Fibroblast of skin of right quadriceps (primary cell): ENCODE measurements at regions not wholly inside any gene's neighbourhood (a gene's known extent, or its start where the extent isn't known, plus 50 kb on each side); places are given as distances from the start of the nearest gene placed in this dataset.
"Not testable (repeated sequence)": the region's sequence is repeated elsewhere in the genome, so short reads cannot be mapped to it uniquely, and the experiment has no call there.

Experiments used
- DNase-seq: peaks from one replicate; pipeline ENCODE4 v3.0.0-alpha.2; 2013

DNA sequence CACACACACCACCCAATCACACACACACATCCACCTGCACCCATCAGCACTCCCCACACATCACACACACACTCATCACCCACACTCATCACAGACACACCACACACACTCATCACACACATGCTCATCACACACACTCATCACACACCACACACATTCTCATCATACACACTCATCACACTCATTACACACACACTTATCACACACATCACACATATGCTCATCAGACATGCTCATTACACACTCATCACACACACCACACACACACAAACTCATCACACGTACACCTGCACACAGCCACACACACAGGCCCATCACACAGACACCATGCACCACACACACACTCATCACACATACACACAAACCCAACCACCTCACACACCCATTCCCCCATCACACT lies 107.5 kb upstream of the C14orf180 start:
- no peak for DNase-seq

DNA sequence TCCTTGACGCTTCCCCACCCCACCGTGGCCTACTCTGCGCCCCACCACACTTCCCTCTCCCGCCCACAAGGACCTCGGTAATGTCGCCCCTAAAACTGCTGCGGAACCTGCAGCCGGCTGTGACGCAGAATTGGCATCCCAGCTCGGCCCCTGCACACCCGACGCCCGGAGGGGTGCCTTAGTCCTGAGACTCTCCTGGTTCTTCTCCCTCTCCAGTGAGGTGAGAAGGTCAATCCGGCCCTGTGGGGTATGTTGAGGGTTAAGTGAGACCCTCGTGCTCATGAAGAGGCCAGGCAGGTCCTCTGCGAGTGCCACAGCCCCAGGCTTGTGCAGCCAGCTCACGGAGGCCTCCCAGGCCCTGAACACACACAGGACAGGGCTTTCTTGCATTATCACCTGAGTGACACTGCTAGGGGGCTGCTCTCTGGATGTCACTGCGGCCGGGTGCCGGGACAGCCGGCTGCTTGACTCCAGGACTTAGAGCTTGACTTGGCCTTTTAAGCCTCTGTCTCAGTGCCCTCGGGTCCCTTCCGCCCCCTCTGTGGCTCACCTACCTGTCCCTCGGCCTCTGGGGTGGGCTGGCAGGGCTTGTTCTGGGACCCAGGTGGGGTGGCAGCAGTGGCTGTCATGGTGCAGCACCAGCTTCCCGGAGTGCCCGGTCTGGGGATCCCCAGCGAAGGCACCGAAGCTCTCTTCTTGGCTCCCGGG lies 106.9 kb upstream of the C14orf180 start:
- DNase-seq = no peak

DNA sequence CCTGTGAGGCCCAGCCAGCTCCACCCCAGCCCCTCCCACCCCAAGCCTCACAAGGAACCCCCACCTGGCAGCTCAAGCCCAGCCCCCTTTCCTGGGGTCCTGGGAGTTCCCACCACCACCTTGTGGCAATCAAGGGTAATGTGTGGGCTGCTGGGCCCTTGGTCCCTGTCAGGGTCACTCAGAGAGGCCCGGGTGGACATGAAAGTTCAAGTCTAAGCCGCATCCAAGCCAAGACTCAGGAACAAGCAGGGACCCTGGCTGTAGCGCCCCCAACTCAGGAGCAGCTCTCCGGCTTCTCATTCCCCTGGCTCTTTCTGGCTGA lies 106.4 kb upstream of the C14orf180 start:
- DNase-seq = no peak

DNA sequence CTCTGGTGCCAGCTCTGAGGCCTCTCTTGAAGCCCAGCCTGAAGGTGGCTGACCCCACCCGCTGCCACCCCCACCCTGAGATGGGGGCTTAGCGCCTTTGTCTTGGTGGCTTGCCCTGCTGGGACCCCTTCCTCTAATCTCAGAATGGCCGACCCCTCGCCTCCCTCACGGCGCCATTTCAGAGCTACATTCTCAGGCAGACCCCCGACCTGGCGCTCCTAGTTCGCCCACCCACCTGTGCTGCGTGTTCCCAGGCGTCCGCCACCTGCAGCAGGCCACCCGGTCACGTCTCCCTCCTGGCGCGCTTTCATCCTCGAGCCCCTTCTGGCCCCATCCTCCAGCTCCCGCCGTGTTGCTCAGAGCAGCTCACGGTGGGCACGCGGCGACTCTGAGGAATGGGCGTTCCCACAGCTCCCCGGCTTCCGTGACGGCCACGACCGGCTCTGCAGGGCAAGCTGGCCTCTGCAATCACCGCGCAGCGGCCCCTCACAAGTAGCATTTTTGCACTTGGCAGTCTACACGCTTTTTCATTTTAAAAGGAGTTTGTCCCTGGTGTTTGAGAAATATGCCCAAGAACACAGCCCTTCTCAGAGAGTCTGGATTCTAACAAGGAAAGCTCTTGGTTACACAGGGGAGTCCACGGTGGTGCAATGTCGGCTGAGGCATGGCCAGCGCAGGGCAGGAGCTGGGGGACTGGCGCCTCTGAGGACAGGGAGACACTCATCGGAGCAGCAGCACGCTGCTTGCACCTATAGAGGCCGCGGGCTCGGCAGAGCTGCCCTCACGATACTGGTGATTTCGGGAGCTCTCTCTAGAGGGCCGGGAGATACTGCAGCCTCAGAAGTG lies 105.7 kb upstream of the C14orf180 start:
- no peak for DNase-seq

DNA sequence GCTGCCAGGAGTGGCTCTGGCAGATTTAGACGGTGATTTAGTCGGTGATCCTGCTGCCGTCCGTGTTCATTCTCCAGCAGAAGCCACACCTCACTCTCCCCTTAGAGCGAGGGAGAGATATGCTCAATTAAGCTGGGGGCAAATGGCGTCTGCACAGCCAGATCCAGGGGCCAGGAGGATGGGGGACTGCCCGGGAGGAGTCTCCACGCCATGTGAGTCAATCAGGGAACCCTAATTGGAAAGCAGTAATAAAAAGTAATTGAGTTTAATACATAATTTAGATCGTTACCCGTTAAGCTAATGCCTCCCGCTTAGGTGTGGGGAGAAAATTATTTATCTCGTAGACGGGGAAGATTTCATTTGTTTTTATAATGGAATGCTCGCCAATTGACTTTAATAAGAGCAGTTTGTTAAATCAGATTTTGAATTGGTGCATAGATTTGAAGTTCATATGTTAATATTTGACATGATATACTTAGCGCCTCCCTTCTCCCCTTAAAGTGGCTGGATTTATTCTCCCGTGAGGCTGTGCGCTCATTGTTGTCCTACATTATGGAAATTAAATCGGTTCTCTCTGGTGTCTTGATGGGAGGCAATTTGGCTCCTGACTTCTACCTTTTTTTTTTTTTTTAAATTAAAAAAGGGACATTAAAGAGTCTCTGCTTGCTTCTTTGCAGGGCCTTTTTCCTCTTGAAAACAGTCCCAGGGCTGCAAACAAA lies 104.9 kb upstream of the C14orf180 start:
- DNase-seq = no peak

DNA sequence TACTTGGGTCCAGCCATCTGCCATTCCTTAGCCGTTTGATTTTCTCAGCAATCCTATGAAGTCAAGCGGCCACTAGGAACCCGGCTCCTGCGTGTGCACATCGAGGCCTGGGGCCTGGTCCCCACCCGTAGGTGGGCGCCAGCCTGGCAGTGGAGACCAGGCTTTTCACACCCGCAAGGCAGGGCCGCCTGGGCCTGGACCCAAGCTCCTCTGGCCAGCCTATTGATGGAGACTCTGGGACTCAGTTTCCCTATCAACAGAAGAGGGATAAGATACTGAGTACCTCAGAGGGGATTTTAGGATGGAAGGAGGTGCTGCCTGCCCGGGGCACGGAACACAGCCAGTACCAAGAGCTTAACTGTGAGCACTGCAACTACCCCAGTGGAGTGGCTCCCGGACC lies 104.3 kb upstream of the C14orf180 start:
- no peak for DNase-seq

DNA sequence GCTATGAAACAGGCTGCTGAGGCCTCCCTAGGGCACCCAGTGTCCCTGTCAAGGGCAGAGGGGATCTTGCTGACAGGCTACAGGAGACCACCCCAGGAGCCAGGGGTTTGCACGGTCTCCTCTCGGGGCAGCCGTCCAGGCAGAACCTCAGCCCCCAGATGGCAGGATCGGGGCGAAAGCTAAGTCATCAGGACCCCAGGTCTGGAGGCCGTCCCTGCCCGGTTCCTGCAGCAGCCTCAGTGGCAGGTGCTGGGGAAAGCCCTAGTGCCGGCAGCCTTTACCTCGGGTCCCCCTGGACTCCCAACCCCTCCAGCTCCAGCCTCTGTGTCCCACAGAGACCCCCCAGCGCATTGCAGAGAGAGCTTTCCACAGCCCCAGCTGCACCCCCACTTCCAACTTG lies 103.8 kb upstream of the C14orf180 start:
- no peak for DNase-seq

DNA sequence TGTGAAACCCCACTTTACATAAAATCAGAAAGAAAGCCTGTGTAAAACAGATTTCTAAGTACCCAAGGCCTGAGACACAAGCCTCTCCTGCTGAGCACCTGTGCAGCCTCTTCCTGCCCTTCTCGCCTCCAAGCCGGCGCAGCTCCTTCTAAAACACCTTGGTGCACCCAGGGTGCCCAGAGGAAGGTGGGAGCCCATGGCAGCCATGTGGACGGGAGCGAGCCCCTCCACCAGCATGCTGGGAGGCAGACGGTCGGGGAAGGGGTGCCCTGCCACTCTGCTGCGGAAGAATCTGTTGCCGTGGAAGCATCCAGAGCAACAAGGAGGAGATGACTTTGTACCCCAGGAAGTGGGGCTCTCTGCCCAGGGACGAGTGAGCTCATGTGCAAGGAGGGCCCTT lies 103.1 kb upstream of the C14orf180 start:
- DNase-seq = no peak

DNA sequence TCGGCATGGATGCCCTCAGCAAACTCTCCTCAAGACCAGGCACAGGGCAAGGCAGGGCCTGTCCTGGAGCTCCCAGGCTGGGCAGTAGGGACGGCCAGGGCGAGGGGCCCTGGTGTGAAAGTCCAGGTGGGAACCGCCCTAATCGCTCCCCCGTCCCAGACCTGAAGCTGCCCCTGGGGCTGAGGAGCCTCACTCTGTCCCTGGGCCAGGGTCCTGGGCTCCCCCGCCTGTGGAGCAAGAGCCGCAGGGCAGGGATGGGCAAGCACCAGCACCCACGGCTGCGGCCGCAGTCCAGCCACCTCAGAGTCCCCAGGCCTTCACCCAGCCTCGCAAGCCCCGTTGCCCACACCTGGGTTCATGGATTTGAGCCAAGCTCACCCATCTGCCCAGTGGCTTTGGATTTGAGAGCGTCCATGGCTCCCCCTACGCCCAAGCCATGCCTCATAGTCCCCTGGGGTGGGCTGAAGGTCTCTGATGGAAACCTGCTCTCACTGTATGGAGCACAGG lies 102.4 kb upstream of the C14orf180 start:
- DNase-seq = no peak

DNA sequence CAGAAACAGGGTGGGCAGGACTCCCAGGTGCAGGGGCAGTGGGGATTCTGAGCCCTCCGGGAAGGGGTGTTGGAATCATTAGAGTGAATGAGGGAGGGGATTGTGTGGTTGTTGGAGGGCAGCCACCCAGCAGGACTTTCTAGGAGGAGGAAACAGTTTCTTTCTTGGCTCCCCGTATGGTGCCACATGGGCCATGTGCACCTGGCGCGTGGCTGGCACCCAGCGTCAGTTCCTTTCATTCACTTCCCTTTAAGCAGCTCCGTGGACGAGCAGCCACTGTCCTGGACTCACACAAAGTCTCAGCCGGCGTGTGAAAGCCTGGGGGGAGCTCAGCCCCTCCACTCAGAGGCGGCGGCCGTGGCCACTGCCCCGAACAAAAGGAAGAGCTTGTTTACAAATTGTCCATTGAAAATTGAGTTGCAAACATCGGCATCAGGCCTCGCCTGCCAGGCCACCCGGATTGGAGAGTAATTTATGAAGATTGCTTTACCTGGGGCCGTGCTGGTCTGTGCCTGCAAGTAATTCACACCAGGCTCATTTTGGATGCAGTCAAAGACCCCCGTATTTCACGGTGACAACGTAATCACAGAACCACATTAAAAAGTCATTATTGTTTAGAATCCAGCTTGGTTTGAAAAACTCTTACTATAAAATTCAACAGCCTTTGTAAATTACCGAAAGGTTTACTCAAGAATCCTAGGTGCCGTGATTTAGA lies 101.7 kb upstream of the C14orf180 start:
- DNase-seq = no peak

DNA sequence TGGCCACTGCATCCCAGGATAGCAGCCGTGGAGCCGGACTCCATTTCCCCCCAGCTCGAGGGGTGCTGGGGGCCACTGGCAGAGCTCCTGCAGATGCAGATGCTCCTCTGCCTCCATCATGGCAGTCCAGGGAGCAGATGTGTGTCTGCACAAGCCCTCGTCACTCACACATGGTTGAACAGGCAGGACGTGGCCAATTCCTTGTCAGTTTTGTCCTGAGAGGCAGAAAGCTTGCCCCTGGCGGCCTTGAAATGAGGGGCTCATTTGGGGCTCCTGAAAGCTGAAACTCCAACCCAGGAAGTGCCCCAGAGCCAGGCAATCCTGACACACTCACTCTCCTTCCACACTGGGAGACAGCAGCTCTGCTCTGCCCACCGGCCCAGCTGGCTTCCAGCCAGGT lies 100.9 kb upstream of the C14orf180 start:
- no peak for DNase-seq

DNA sequence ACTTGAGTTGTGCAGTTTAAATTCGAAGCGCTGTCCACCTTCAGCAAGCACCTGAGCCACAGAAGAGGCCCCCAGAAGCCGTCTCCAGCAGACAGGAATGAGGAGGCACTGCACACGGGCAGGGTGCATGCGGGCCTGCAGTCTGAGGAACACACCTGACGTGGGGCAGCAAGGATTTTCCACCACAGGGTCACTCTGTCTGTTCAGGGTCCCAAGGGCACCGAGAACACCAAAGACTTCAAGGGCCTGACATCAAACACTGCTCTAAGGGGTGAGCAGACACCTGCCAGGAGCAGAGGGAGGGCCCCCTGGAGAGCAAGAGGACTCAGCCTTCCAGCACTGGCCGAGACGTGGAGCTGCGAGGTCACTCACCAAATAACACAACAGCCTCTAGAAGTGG lies 99.7 kb upstream of the C14orf180 start:
- DNase-seq = no peak

DNA sequence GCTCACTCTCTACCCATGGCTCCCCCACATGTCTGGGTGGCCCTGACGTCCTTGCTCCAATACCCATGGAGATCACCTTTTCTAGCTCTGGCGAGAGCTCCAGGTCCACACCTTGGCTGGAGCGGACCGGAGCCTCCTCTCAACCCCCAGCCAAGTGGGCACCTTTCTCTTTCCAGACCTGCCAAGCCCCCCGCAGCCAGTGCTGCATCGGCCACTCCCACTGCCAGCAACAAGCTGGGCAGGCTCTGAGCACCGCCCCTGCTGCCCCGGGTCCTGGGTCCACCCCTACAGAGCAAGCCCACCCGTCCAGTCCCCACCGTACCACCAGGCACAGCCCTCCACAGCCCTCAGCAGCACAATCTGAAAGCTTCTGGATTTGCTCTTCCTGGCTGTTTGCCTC lies 98.2 kb upstream of the C14orf180 start:
- DNase-seq = no peak

DNA sequence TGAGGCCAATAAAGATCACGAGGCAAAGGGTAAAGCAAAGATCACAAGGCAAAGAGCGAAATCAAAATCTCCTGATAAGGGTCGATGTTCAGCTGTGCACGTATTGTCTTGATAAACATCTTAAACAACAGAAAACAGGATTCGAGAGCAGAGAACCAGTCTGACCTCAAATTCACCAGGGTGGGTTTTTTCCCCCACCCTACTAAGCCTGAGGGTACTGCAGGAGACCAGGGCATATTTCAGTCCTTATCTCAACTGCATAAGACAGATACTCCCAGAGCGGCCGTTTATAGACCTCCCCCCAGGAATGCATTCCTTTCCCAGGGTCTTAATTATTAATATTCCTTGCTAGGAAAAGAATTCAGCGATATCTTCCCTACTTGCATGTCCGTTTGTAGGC lies 97.5 kb upstream of the C14orf180 start:
- not testable (repeated sequence) for DNase-seq

DNA sequence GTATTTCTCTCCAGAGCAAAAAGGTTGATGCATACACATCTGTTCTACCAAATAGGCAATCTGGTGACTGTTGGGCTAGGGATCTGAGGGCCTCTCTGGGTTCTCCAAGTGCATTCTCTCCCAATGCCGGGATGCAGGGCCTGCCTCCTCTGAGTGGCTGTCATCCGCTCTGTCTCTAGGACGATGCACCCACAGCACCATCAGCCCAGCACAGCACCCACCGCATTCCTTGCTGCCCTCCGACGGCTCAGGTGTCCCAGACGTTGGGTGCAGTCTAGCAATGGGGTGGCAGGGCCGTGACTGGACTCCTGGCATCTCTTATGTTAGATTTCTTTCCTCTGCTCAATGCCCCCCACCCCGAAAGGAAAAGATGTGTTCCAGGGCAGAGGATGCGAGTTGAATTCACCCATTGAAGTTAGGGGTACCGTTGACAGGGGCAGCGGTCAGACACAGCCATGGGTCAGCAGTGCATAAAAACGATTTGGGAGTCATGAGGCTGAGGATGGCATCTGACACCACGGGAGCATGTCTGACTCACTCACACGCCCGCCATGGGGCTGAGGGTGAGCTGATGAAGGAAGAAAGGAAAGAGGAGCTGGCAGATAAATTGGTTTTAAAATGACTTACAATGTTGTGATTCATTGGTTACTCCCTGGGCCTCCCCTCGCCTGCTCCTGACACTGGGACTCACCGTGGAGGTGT lies 93.2 kb upstream of the C14orf180 start:
- DNase-seq = no peak

DNA sequence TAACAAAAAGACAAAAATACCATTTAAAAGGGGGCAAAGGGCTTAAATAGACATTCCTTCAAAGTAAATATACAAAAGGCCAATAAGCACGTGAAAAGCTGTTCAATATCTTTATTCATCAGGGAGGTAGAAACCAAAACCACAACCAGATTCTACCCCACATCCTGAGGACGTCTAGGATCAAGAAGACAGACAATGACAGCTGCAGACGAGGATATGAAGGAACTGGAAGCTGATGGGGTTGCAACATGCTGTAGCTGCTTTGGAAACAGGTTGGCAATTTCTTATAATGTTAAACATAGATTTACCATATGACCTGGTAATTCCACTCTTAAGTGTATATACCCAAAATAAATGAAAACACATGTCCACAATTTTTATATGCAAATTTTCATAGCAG lies 85.1 kb upstream of the C14orf180 start:
- DNase-seq = no peak

DNA sequence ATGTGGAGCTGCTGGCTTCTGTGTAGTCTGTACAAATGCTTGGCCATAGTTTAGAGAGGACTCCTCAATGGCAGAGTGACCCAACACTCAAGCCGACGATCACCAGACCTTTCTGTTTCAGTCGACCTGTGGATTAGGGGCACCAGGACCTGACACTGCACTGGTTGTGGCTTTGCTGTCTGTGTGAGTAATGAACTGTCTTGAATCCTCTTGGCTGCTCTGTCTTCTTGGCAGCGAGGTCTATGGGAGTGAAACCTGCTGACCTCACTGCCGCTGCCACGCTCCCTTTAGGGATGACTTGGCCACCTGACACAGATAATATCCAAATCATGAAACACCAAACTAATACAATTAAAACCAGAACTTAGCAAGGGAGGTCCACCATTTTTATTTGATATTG lies 83.5 kb upstream of the C14orf180 start:
- DNase-seq = no peak

DNA sequence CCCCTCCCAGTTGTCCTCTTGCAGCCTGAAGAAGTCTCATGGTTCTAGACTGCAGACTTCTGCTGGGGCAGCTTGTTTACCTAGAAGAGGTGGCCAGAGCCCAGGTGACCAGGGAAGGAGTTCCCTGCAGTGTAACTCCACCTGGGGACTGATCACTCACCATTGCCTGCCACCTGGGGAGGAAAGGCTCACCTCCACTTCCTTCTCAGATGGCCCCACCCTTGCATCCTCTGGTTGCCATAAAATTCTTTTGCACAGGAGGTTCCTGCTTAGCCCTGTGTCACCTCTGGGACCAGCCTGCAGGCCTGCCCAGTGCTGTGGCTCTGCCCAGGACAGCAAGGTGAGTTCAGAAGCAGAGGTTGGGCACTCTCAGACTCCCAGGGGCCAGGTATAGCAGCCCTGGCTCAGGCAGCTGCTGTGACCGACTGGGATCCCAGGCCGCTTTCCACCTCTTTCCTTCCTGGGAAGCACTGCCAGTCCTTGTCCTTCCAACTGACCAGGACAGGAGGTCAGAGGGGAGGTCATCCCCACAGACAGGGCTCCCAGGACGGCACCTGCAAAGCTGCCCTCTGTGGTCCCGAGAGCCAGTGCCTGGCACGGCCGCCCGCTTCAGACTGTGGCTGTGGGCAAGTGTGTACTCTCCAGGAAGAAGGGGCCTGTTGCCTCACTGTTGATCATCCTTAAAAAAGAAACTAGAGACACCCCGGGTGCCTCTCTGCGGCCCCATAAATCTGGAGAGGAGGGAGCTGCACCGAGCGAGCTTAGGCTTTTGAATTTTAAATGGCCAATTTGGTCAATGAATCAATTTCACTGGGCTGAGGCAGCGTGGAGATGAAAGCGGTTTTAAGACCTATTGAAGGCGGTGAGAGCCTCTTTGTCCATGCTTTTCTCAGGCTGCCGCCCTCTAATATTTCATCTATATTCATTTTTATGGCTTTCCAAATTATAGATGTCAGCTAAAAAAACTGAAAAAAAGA lies 79.5 kb upstream of the C14orf180 start:
- DNase-seq = no peak

DNA sequence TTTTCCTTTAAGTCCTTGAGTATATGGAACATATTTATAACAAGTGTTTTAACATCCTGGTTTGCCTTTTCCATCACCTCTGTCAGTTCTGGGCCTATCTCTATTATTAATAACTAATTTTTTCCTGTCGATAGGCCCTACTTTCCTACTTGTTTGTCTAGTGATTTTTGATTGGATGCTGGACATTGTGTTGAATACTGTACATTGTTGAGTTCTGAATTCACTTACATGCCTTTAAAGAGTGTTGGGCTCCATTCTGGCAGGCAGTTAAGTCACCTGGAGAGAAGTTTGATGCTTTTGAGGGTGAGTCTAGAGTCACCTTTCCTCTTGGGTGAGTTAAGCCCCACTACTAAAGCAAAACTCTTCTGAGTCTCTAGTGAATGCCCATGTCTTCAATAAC lies 77.5 kb upstream of the C14orf180 start:
- no peak for DNase-seq

DNA sequence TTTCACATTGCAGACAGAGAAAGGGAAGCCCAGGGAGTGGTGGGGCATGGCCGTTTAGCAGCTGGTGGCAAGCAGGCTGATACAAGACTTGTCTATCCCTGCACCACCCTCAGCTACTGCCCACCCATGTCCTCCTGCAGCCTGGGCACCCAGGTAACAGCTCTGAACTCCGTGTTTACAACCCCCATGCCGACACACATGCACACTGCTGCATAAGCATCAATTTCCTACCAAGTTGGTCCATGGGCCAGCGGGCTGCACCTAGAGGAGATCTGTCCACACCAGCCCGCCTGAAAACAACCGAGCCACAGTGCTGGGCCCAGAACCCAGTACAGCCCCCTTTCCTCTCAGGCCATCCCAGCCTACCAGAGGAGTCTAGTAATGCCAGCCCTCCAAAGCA lies 75.9 kb upstream of the C14orf180 start:
- no peak for DNase-seq

DNA sequence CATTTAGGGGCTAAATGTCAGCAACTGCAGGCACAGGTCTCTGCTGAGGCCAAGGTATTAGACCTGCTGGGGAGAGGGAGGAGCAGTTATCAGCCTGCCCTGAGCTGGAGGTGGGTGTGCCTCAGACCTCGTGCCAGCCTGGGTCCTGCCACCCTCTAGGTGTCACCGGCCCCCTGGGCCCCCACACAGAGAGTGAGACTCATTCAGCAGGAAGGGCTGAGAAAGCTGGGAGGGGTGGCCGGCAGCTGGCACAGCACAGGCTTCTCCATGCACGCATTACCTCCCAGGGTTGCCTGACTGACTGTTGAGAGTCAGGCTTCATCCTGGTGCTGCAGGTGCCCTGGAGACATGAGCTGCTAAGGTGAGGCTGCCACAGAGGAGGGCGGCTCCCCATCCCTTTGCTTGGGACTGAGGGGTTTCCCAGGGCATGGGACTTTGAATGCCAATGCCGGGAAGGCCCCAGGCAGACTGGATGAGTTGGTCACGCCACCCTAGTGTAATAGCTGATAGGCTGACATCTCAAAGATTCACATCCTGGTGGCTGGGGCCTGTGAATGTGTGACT lies 75.3 kb upstream of the C14orf180 start:
- DNase-seq = no peak
